Prostate gland (tissue), 2 donors: ENCODE measurements at regions not wholly inside any gene's neighbourhood (a gene's known extent, or its start where the extent isn't known, plus 50 kb on each side); places are given as distances from the start of the nearest gene placed in this dataset.

Source experiments
- POLR2A ChIP-seq: fragments of 450-650 bp; IDR thresholded peaks from one replicate; pipeline ENCODE4 v1.6.1; 2016; ENCODE audit warnings: antibody characterized with exemption, mild to moderate bottlenecking
- POLR2AphosphoS5 ChIP-seq: sonication (generic); formaldehyde crosslinking; IDR thresholded peaks from one replicate; pipeline ENCODE4 v1.6.1; 2017; ENCODE audit warnings: antibody characterized with exemption
- TF ChIP-seq, protein P1 (sequence below), 4 experiments: fragments of 200-600 bp in 2 of 4; fragments of 450-650 bp in 2 of 4; sonication (generic) in 2 of 4; IDR thresholded peaks; 1 replicate in 3 of 4; 2 replicates in 1 of 4; pipeline ENCODE4 v1.5.1; 2016 to 2019; ENCODE audit warnings: antibody characterized with exemption in 4 of 4, mild to moderate bottlenecking in 2 of 4, moderate library complexity in 2 of 4

DNA sequence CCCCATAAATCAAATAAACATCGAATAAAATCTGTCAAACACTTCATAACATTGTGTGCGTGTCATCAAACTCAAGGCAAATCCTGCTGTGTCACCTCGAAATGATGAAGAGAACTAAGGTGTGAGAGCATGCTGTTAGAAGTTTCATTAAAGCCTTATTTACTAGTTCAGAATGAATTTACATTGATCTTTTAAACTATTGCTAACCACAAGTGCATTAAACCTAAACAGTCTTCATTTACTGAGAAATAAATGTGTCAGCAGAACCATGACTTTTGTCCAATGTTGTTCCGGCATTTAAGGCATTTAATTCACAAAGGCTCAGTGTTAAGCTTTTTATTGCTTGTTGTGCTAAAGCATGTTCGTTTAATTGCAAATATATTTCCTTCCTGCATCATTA lies 474.4 kb downstream of the SETD4 start:
- TF ChIP-seq, protein P1, sequence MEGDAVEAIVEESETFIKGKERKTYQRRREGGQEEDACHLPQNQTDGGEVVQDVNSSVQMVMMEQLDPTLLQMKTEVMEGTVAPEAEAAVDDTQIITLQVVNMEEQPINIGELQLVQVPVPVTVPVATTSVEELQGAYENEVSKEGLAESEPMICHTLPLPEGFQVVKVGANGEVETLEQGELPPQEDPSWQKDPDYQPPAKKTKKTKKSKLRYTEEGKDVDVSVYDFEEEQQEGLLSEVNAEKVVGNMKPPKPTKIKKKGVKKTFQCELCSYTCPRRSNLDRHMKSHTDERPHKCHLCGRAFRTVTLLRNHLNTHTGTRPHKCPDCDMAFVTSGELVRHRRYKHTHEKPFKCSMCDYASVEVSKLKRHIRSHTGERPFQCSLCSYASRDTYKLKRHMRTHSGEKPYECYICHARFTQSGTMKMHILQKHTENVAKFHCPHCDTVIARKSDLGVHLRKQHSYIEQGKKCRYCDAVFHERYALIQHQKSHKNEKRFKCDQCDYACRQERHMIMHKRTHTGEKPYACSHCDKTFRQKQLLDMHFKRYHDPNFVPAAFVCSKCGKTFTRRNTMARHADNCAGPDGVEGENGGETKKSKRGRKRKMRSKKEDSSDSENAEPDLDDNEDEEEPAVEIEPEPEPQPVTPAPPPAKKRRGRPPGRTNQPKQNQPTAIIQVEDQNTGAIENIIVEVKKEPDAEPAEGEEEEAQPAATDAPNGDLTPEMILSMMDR (IDR thresholded peaks at IDR 0.05): no peak
- no peak for TF ChIP-seq POLR2A
- TF ChIP-seq POLR2AphosphoS5: no peak
